LNCaP clone FGC (cell line): ENCODE measurements at regions not wholly inside any gene's neighbourhood (a gene's known extent, or its start where the extent isn't known, plus 50 kb on each side); places are given as distances from the start of the nearest gene placed in this dataset.

Experiments used
- DNase-seq: peaks from one replicate; pipeline ENCODE4 v3.0.0-alpha.2; 2011; ENCODE audit warnings: low read depth
- H3K4me3 ChIP-seq: 2 replicates; pipeline ENCODE4 v1.5.1; 2011; ENCODE audit warnings: mild to moderate bottlenecking, low read depth, low read length, control low read depth
- TF ChIP-seq, protein P1 (sequence below): IDR thresholded peaks from 2 replicates; pipeline ENCODE4 v1.5.1; 2012; ENCODE audit warnings: mild to moderate bottlenecking; ENCODE audit not compliant: control insufficient read depth, insufficient read depth; ENCODE audit errors: extremely low read depth

DNA sequence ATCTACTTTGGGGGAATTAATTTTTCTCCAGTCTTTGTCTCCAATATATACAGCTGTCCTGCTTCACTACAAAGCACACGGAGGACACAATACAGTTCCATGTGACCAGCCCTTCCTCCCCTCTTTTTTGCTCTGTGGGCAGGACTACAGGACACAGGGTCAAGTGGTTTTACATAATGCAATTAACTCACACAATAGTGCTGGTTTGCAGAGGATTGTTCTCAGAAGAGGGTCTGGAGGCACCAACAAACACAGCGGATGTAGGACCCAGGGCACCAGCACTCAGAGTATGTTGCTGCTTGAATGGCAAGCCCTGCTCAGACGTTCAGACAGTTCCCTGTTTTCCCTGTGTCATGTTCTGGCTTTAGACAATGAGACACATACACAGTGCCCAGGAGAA is 52.0 kb upstream of the NPTX2 start:
- H3K4me3 ChIP-seq, result no peak overlapping the region
- TF ChIP-seq, protein P1, sequence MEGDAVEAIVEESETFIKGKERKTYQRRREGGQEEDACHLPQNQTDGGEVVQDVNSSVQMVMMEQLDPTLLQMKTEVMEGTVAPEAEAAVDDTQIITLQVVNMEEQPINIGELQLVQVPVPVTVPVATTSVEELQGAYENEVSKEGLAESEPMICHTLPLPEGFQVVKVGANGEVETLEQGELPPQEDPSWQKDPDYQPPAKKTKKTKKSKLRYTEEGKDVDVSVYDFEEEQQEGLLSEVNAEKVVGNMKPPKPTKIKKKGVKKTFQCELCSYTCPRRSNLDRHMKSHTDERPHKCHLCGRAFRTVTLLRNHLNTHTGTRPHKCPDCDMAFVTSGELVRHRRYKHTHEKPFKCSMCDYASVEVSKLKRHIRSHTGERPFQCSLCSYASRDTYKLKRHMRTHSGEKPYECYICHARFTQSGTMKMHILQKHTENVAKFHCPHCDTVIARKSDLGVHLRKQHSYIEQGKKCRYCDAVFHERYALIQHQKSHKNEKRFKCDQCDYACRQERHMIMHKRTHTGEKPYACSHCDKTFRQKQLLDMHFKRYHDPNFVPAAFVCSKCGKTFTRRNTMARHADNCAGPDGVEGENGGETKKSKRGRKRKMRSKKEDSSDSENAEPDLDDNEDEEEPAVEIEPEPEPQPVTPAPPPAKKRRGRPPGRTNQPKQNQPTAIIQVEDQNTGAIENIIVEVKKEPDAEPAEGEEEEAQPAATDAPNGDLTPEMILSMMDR, result no peak
- DNase-seq, result no peak

- DNase-seq, result no peak
- H3K4me3 ChIP-seq, result no peak overlapping the region
- TF ChIP-seq, protein P1, result no peak
Observed at GRCh38 chr7:98562871-98563495, 54.1 kb upstream of the NPTX2 start.

GRCh38 chr7:98562381-98562823 is 54.7 kb upstream of the NPTX2 start:
- no peak for DNase-seq
- H3K4me3 ChIP-seq, result no peak overlapping the region
- TF ChIP-seq, protein P1, result no peak

DNA sequence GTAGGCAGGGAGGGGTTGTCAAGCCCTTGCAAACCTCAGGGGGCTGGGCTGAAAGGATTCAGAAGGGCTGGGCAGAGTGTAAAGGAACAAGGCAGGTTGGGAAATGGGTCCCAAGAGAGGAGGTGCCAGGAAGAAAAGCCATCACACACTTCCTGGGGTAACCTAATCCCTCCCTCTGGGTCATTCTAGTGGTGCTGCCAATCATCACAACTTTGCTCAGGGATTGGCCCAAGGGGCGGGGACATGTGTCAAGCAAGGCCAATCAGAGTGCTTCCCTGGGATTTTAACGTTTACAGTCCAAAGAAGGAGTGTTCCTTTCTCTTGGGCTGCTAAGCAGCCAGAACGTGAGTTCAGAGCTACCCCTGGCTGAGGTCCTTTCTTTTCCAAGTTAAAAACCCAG is 57.1 kb upstream of the NPTX2 start:
- H3K4me3 ChIP-seq, result no peak overlapping the region
- TF ChIP-seq, protein P1, result no peak
- DNase-seq, result no peak

DNA sequence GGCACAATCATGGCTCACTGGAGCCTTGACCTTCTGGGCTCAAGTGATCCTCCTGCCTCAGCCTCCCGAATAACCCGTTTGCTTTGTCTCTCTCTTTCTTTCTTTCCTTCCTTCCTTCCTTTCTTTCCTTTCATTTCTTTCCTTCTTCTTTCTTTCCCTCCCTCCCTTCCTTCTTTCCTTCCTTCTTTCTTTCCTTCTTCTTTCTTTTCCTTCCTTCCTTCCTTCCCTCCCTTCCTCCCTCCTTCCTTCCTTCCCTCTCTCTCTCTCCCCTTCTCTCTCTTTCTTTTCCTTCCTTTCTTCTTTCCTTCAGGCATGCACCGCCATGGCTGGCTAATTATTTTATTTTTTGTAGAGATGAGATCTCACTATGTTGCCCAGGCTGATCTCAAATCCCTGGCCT is 57.9 kb upstream of the NPTX2 start:
- DNase-seq, result no peak
- TF ChIP-seq, protein P1, result no peak
- no peak overlapping the region for H3K4me3 ChIP-seq

DNA sequence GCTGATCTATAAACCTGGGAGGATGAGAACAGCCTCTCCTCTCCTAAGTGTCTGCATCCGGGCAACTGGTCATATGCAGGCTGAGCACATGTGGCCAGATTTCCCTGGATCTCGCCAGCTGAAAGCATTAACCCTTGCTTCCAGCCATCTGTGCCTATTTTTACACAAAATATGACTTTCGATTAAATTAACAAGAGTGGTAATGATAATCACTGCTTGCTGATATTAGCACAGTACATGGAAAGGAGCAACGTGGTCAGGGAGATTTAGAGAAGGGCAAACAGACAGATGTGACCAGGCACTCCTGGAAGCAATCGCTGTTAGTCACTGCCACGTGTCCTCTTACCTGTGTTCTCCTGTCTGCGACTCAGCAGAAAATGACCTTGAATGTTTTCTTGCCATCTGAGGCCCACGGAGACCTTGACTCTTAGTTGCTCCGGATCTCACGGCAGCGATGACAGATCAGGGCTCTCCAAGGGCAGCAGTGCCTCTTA is 59.5 kb upstream of the NPTX2 start:
- no peak for DNase-seq
- TF ChIP-seq, protein P1, result no peak
- no peak overlapping the region for H3K4me3 ChIP-seq

- no peak overlapping the region for H3K4me3 ChIP-seq
- TF ChIP-seq, protein P1, result no peak
- no peak for DNase-seq
Observed at GRCh38 chr7:98556288-98556687, 60.8 kb upstream of the NPTX2 start.
